Myocyte (in vitro differentiated cells): ENCODE measurements at regions not wholly inside any gene's neighbourhood (a gene's known extent, or its start where the extent isn't known, plus 50 kb on each side); places are given as distances from the start of the nearest gene placed in this dataset.

Experiments used
- DNase-seq: peaks from one replicate; pipeline ENCODE4 v3.0.0-alpha.2; 2012; ENCODE audit warnings: low read depth

DNA sequence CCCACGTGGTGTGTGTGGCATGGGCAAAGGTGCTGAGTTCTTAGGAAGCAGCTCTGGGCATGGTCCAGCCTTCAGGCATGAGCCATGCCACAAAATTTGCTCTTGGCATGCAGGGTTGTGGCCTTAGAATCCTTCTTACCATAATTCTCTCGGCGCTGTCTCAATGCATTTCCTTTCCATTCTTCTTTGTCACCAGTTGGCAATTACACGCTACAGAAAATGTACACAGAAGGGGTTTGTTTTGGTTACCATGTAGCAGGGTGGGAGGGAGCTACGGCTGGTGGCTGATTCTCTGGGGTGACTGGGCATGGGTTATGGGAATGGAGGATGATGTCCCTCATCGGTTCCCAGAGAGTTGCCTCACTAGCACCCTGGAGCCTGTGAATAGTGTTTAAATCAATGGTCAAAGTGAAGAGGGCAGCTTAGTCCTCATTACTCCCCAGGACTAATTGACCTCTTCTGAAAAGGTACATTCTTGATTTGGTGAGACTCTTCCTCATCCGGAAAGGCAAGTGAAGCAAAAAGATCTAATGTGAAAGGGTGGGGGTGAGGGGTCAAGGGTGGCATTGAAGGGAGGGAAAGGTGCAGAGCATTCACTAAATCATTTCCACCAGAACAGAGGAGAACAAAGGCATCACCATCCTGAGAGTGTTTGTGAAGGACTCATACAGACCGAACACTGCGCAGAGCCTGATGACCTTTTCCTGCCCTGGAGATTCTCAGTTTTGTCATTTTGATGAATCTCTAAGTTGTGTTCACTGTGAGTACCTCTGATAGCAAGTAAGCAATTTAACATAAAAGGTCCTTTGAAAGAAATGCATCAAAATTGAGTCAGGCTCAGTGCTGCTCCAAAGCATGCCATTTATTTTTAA lies 199.8 kb upstream of the SFRP2 start:
- peak; percentile 28 for DNase-seq

DNA sequence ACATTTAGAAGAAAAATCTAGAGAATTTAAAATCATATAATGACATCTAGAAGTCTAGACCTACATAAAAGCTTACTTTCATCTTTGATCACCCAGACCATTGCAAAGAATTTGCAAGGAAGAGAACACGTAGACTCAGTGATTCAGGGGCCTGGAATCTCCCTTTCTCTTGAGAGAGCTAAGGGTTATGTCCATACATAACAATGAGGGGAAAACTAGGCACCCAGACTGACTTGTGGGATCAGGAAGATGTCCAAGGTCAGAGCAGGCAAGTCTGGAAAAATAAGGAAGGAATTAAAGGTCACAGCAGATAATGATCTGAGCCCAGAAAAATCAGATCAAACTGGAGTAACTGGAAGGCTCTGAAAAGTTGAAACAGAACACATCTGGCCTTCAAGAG lies 198.4 kb upstream of the SFRP2 start:
- DNase-seq, result no peak

DNA sequence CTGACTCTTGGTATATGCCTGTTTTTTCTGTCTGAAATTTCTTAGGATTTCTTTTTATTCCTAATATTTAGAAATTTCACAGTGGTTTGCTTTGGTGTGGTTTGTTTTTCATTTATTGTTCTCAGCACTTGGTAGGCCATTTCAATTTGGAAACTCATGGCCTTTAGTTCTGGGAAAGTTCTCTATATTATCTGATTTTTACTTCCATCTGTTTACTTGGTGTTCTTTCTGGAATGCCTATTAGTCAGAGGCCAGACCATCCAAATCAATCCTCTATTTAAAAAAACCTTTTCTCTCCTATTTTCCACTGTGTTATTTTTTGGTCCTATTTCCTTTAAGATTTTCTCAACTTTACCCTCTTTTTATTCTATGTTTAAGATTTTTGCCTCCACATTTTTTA lies 188.1 kb upstream of the SFRP2 start:
- no peak for DNase-seq

DNA sequence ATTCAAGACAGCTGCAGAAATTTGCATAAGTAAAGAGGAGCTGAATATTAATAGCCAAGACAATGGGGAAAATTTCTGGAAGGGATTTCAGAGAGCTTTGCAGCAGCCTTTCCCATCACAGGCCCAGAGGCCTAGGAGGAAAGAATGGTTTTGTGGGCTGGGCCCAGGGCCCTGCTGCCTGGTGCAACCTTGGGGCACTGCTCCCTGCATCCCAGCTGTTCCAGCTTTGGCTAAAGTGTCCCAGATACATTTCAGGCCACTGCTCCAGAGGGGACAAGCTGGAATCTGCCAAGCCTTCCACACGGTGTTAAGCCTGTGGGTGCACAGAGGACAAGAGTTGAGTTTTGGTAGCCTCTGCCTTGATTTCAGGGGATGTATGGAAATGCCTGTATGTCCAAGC lies 185.6 kb upstream of the SFRP2 start:
- DNase-seq, result no peak

DNA sequence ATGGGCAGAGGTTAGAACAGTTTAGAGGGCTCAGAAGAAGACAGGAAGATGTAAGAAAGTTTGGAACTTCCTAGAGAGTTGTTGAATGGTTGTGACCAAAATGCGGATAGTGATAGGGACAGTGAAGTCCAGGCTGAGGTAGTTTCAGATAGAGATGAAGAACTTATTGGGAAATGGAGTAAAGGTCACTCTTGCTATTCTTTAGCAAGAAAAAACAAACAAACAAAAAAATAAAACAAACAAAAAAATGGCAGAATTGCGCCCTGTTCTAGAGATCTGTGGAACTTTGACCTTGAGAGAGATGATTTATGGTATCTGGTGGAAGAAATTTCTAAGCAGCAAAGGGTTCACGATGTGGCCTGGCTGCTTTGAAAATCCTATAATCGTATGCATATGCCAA lies 185.1 kb upstream of the SFRP2 start:
- DNase-seq, result no peak

DNA sequence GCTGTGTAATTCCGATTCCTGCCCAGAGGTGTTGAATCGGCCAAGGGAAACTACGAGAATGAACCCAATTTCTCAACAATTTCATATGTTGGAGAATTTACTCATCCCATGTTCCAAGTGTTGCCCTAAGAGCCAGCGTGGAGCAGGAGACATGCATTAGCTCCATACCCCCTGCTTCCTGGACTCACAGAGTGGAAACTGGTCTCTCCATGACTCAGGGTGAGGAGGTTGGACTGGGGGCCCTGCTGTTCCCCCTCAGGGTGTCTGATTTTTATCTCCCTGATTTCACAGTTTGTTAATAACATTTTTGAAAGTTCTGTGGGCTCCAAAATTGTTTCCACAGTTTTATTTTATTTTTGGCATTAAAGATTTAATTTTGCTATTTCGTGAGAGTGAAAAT lies 183.0 kb upstream of the SFRP2 start:
- no peak for DNase-seq

DNA sequence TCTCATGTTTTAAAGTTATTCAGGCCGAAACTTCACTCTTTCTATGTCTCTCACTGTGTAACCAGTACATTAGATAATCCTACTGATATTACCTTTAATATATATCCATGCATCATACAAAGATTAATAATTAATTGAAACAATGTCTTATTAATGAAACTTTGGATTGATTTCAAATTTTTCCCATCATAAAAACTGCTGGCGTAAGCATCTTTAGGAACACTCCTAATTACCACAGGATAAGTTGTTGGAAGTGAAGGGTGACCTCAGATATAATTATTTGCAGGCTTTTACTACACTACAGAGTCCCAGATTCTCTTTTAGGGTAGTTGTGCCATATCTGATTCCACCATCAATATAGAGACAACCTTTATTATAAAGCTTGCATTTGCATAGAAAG lies 181.3 kb upstream of the SFRP2 start:
- no peak for DNase-seq

DNA sequence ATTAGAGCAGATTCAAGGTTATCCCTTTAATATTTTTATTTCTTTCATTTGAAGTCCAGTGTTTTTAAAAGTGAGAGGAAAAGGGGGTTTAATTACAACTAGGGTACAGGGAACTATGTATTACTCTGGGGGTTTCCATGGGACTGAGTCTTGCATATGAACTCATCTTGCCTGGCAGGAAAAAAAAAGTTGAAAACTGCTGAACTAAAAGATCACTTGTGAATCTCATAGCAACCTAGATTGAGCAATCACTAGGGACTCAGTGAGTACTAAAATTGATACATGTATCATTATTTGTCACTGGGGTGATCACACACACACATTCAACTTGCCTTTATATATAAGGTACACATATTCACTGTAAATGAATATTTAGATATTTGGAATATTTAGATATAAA lies 180.7 kb upstream of the SFRP2 start:
- no peak for DNase-seq

DNA sequence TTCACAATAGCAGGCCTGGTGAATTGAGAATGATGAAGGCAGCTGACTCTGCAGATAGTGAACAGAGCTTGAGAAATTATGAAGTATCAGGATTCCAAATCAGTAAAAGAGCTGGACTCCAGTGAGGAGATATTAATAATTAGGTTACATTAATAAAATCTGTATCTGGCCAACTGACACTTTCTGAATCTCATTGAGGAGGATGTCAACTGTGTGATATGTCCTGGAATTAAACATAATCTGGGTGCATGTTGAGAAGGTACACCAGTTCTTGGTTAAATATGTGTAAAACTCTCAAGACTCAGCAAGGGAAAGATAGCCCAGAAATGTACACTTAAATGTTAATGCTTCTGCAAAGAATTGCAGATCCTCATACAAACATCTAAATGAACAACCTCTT lies 177.8 kb upstream of the SFRP2 start:
- no peak for DNase-seq

DNA sequence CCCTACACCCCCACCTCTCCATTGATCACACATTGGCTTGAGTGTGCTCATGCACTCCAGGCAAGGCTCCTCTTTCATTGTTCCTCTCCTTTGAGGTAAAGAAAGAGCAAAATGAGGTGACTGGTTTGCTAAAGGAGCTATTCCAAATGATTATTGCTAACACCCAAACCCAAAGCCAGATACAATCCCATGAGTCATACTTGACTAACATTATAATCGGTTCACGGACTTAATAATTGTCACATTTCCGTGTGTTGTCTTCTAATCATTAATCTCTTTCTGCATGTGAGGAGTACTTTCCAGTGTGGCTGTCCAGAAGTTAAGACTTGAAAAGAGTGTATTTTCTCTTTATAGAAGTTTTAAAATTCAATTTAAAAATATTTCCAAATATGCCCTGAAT lies 174.3 kb upstream of the SFRP2 start:
- no peak for DNase-seq

DNA sequence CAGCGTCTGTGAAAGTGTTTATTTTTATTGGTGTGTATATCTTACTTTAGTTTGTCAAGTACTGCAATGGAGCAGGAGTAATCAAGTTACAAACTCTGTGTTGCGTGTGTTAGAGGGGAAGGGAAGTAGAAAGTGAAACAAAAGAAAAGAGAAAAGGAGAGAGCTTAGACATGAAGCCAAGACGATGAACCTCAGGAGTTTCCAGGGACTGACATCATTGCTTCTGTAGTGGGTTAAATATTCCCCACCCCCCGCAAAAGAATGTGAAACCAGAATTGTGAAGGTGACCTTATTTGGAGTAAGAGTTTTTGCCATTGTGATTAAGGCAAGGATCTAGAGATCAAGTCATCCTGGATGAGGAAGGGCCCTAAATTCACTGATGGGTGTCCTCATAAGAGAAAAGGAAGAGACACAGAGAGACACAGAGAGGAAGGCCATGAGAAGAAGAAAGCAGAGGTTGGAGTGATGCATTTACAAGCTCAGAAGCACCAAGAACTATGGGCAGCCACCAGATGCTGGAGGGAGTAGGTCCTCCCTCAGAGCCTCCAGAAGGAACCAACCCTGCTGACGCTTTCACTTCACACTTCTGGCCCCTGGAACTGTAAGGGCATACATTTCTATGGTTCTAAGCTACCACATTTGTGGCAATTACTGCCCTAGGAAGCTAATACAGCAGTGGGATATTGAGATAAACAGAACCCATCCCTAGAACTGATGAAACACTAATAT lies 173.6 kb upstream of the SFRP2 start:
- DNase-seq, result peak; percentile 6

DNA sequence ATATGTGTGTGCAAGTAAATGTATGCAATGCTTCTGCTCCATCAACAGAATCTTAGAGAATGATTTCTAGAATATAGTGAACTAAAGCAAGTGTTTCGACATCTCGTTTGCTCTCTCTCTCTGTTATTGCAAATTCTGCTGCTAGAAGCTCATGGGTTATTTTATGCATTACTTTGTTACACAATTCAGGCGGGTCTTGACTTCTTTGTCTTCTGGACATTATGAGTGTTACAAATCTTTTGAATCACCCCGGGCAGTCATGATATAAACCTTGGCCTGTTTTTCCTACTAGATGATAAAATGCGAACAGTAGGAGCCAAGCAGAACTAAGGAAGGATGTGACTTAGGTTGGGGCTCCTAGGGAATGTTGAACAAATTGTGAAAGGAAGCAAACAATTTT lies 166.4 kb upstream of the SFRP2 start:
- DNase-seq, result no peak

DNA sequence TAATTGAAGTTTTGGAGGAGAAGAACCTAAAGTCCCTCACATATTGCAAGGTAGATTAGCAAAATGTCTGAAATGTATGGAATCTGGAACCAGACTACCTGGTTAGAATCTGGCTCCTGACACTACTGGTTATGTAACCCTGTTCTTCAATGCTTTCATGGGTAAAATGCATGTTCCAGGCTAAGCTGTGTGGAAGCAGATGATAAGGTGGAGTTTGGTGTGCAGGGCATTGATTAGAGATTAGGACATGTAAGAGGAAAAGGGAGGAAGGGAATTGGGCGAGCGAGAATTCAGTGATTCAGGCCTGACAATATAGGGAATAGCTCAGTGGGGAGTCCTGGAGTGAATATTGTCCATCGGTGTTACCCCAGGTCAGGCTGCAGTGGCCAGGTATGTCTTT lies 165.8 kb upstream of the SFRP2 start:
- no peak for DNase-seq

DNA sequence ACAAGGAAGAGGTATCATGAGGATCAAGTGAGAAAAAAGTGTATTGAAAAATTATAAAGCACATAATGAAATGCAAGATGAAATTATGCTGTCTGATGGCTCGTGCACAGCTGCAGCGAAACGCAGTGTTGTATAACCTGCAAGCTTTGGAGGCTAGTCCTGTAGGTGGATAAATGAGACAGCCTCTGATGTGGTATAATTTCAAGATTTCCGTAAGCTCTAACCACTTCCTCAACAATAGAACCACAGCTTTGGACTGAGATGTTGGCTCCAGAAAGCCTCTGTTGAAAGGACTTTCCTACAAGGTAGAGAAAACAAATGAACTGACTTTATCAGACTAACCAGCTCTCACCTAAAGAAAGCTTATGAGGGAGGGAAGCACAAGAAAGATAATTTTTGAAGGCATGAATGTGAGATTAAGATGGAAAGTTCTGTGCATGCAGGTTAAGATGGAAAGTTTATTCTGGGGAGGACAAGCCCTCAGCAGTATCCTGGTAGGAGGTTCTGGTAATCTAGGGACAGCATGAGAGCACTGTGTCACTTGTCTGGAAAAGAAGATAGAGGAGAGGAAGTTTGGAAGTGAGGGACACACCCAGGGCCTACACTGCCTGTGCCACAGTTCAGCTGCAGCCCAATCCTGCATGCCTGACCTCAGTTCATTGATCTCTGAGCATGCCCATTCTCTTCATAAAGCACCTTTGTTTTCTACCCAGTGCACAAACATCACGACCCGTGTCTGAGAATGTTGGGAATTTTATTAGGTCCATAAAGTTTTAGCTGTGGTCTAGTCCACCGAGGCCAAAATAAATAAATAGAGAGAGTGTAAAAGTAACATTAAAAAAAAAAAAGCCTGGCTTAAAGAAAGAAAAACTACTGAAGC lies 161.5 kb upstream of the SFRP2 start:
- no peak for DNase-seq

DNA sequence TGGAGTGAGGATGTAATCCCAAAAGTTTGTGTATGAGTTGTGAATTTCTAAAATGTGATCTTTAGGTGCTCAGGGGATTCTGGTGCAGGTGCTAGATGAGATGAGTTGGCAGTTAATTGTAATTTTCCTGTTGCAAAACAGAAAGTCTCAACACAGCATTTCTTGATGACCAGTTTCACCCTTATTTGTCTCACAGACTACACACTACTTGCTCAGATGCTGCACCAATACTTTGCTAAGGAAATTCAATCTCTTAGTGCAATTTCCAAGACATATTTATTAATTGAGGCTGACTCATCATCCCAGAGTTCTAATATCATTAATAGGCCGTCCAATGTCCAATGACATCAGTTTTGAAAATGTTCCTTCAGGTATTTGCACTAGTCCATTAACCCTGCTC lies 159.2 kb upstream of the SFRP2 start:
- no peak for DNase-seq

DNA sequence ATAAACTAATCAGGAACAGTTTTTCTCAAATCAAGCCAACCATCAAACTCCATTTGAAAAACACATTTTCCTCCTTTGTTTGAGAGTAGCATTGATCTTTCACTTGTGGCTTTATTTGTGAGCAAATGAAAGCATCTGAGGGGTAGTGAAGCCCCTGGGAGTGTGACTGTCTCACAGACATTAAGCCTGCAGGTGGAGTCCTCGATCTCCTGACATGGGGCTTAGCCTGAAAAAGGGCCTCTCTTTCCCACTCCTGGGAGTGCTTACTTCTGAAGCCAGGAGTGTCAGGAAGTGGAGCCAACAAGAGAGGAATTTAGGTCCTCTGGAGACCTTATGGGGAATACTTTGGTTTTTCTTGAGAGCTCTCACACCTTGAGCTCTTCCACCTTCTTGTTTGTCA lies 158.2 kb upstream of the SFRP2 start:
- DNase-seq, result no peak

DNA sequence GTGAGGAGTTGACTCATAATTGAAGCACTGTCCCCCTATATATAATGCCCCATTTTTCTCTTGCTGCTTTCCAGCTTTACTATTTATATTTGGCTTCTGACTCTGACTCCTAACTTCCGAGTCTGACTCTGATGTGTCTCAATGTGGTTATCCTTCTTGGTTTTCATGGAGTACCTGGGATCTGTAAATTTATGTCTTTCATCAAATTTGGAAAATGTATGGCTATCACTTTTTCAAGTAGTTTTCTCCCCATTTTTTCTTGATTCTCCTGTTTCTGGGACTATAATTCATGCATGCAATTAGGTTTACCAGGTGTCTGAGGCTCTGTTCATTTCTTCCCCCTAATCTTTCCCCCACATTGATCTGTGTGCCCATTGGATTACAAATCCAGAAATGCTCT lies 156.8 kb upstream of the SFRP2 start:
- DNase-seq, result no peak

DNA sequence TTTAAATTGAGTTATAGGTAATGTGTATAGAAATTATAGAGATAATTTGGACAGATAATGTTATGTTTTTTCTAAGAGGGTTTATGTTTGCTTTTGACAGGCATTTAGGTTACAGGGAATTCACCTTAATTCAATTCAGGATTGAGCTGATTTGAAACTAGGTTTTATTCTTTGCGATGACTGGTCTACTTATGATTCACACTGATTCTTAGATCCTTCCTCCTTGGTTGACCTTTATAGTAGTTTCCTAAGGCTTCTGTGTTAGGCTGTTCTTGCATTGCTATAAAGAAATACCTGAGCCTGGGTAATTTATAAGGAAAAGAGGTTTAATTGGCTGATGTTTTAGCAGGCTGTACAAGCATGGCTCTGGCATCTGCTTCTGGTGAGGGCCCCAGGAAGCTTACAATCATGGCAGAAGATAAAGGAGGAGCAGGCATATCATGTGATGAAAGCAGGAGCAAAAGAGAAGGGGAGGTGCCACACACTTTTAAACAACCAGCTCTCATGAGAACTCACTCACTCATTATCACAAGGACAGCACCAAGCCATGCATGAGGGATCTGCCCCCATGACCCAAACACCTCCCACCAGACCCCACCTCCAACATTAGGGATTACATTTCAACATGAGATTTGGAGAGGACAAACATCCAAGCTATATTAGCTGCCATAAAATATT lies 155.0 kb upstream of the SFRP2 start:
- no peak for DNase-seq

DNA sequence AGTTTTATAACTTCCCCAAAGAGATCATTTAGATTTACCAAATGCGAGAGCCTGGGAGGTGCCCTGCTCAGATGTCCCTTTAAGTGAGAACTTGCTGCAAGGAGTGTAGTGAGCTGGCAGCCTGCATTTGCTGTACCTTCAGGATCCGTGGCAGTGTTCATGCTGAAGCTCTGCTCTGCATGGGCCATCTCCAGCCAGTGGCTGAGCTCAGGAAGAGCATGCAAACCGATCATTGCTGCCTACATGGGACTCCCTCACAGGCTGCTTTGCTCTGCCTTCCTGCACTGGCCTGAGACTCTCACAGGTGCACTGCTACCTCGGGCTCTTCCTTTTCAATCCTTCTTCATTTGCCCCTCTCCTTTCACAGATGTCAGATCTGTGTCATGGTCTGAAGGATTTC lies 152.0 kb upstream of the SFRP2 start:
- no peak for DNase-seq

DNA sequence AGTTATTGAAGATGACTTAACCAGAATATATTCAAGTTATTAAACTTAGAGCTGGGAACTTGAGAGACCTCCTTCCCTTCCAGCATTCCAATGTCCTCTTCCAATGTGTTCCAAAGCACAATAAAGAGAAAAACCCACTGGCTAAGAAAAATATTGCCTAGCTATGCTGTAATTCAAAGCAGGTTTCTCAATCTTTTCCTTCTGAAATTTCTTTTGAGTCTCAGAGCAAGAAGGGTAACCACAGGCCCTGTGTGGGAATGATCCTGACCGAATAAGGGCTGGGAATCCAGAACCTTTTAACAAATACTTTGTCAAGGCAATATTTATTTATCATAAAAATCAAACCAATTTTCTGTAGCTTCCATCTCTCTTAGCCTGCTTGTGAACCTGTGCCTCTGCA lies 150.7 kb upstream of the SFRP2 start:
- no peak for DNase-seq

DNA sequence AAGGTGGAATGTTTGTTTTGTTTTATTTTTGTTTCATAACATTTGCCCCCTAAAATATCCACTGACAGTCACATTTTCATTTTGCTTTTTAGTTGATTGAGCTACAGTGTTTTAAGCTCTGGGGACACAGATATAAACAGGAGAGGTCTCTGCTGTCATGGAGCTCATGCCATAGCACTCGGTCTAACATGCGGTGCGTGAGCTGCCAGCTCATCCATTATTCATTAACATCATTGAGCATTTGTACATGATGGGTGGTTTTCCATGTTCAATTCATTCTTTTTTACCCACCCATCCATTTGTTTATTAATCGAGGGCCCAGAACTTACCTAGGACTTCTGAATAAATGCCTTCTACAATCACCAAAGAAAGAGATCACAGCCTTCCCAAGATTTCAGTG lies 150.1 kb upstream of the SFRP2 start:
- no peak for DNase-seq
